ENCODE measurements at regions not wholly inside any gene's neighbourhood (a gene's known extent, or its start where the extent isn't known, plus 50 kb on each side); places are given as distances from the start of the nearest gene placed in this dataset.
"Not testable (repeated sequence)": the region's sequence is repeated elsewhere in the genome, so short reads cannot be mapped to it uniquely, and the experiment has no call there.

GRCh38 chr7:16318989-16319915, 102.1 kb downstream of the CRPPA start:
- DNase-seq, result no peak

- no peak for DNase-seq
Observed at GRCh38 chr7:16318463-16318862, 102.9 kb downstream of the CRPPA start.

DNA sequence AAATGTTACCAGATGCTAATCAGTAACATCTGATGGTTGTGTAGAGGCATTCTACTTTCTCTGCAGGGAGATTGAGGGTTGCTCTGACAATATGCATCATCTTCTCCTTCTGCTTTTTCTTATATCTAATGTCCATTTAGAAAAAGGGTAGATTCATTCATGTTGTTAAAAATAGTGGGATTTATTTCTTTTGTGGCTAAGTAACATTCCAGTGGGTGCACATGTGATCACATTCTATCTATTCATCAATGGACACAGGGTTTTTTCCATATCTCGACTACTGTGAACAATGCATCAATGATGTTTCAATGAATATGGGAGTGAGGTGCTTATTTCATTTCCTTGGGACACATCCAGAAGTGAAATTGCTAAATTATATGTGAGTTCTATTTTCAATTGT, 103.9 kb downstream of the CRPPA start:
- no peak for DNase-seq

- no peak for DNase-seq
Observed at GRCh38 chr7:16315280-16315679, 106.1 kb downstream of the CRPPA start.

DNA sequence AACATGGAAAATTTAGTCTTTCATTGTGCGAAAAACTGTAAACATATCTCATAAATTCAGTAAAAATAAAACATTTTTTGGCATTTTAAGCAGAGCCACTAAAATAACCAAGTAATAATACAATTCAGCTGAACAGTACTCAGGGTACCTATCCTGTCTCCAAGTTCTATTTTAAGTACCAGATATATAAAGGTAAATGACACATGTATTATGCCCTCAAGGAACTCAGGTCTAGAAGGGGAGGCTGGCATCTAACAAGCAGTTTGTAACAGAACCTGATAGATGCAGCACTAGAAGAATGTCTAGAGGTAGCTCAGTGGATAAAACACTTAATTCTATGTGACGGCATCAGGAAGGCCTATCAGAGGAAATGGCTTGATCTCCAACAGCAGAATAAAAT, 112.2 kb downstream of the CRPPA start:
- no peak for DNase-seq

- no peak for DNase-seq
Observed at GRCh38 chr7:16301291-16301690, 120.0 kb downstream of the CRPPA start.

GRCh38 chr7:16300361-16300895, 120.9 kb downstream of the CRPPA start:
- no peak for DNase-seq

GRCh38 chr7:16299853-16300252, 121.5 kb downstream of the CRPPA start:
- DNase-seq, result no peak

DNA sequence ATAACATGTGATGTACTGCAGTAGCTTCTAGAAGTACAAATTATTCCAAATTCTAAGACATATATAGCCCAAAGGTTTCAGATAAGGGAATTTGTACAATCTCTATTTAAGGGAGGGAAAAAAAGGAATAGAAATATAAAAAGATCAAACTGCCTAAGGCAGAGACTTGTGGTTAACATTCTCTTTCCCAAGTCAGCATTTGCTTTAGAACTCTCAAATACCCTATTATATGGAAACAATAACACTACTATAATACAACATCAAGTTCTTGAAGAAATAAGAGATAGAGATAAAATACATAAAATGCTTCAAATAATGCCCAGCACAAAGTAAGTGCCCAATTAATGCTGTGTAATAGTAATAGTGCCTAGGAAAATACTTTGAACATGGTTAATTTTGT, 123.1 kb downstream of the CRPPA start:
- DNase-seq, result no peak

- DNase-seq, result no peak
Observed at GRCh38 chr7:16295558-16295957, 125.8 kb downstream of the CRPPA start.

DNA sequence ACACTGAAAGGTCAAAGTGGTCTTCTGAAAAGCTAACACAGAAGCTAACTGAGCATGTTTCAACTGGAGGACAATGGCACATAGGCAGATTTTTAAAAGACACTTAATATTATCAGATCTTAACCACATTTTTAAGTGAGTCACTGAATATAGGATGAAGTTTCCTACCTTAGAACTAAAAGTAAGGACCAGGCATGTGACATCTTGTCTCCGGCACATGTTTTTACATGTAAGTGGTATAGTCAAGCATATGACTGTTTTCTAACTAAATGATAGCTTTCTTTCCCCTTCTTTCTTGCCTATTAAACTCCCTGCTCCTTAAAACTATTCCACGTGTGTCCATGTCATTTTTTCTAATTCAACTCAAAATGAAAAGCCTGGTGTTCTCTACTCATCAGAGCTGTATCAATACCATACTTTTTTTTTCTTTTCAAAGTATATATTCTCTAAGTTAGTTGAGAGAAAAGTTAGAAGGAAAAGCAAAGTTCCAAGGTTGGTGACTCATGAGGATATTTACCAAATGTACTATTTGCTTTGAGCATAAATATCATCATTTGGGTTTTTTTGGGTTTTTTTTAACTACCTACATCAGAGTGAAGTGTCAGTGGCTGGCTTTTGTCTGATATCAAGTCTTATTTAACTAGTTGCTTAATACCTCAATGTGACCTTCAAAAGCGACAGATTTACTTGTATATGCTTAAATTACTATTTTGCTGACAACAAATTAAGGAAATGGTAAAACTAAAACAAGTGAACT, 127.5 kb downstream of the CRPPA start:
- DNase-seq, result no peak

DNA sequence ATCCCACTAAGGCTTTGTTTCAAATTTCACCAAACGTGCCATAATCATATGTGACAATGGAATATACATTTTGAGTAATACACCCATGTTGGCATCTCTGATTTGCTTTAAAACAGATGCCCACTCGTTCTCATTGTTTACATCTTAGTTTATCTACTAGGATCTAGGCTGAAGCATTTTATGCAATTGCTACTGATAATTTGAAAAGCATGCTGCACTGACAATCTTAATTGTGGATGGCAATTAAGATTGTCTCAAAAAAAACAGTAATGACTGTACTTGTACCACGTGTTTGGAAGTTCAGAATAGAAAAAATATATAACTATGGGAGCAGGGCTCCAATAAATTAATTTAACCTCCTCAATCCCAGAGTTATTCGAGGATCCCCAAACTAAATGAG, 136.8 kb downstream of the CRPPA start:
- no peak for DNase-seq

DNA sequence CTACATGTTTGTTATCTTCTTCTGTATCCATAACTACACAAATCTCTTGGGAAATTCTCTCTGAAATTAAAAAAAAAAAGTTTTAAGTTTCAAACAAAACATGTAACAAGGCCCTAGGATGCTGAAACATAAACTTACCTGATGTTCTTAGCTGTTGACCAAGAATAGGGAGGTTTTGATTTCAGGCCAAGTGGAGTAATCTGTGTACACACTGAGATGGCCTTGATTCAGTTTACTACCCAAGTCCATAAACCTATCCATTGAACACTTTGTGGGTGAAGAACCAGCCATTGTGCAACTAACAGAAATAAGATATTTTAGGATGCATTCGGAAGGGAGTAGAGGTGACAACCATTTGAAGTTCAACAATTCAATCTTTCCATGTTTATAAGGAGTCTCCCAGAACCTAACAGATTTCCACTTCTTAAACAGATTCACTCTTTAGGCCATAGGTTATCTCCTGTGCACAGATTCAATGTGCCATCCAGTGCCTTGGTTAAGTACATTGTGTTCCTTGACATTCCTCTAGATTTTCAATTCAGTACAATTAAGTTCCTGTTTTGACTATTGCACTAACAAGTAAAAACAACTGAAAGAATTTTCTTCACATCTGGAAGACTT, 143.1 kb downstream of the CRPPA start:
- DNase-seq, result no peak

GRCh38 chr7:16271990-16272665, 149.2 kb downstream of the CRPPA start:
- no peak for DNase-seq

DNA sequence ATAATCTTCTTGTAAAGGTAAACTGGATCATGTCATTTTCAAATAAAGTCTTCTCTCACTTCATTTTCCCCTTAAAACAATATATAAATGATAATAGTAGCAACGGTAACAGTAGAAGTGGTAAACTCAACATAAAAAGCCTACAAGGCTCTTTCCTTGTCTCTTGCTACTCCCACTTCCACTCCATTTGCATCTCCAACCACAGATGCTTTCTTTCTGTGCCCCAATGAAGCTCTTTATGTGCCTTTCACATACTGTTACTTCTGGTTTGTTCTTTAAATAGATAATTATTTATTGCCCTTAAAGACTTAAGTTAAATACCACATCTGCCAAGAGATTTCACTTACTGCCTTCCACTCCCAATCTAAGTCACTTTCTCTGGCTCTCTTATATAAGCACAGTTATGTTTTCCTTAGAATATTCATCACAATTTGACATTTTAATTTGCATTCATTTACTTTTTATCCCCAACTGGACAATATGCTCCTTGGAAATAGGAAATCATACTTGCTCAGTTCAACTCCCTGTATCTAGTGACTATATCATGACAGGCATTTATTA, 149.9 kb downstream of the CRPPA start:
- no peak for DNase-seq

DNA sequence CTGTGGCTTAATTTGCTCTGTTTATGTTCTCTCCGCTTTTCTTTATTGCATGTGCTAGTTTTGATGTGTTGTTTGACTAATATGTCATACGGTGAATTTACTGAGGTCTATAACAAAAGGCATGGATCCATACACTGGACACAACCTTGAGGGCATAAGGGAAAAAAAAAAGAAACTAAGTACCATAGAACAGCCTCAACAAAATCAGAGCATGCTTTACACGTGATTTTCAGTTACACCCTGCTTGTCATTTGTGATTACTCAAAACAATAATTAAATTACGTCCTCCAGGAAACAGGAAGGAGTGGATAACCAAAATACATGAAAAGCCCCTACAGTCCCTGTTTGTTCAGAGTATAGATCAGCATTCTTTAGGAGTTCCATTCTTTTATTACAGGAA, 150.5 kb downstream of the CRPPA start:
- no peak for DNase-seq

GRCh38 chr7:16268821-16269768, 152.2 kb downstream of the CRPPA start:
- DNase-seq, result no peak

- DNase-seq, result no peak
Observed at GRCh38 chr7:16267953-16268820, 153.2 kb downstream of the CRPPA start.

- no peak for DNase-seq
Observed at GRCh38 chr7:16266877-16267276, 154.5 kb downstream of the CRPPA start.

DNA sequence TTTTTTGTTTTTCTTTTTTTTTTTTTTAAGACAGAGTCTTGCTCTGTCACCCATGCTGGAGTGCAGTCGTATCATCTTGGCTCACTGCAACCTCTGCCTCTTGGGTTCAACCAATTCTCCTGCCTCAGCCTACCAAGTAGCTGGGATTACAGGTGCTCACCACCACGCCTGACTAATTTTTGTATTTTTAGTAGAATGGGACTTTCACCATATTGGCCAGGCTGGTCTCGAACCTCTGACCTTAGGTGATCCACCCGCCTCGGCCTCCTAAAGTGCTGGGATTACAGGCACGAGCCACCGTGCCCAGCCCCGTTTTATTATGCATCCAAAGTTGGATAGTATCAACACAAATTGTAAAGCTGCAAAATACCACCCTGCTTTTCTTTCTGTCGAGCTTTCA, 154.9 kb downstream of the CRPPA start:
- DNase-seq, result not testable (repeated sequence)

Measured in left hindlimb (tissue), 1 donor.